B cell (primary cell): ENCODE measurements at regions not wholly inside any gene's neighbourhood (a gene's known extent, or its start where the extent isn't known, plus 50 kb on each side); places are given as distances from the start of the nearest gene placed in this dataset.

Source experiments
- ATAC-seq: fragments of 200-7000 bp; cut with Tn5 transposase; one replicate; pipeline ENCODE4 v1.10.0; 2021; ENCODE audit warnings: low read depth, mild to moderate bottlenecking, moderate number of reproducible peaks, moderate library complexity
- CTCF ChIA-PET: fragments of 350-600 bp; sonication (Branson Sonifier 250); formaldehyde crosslinking; loops from one replicate; lab custom pipeline; 2021; ENCODE audit warnings: antibody characterized with exemption, inconsistent platforms; lab: Charles Lee
- POLR2A ChIA-PET: fragments of 350-600 bp; sonication (Branson Sonifier 250); formaldehyde crosslinking; loops from one replicate; lab custom pipeline; 2021; ENCODE audit warnings: antibody characterized with exemption; lab: Charles Lee
- DNase-seq: peaks from one replicate; pipeline ENCODE4 v3.0.0; 2013
- H2AFZ ChIP-seq: 2 replicates; pipeline ENCODE4 v1.6.1; 2012; ENCODE audit warnings: mild to moderate bottlenecking, low read depth, low read length; ENCODE audit not compliant: insufficient read depth, poor library complexity, severe bottlenecking
- H3K27ac ChIP-seq, 2 donors: 1 replicate in 1 of 2; 2 replicates in 1 of 2; pipeline ENCODE4 v1.5.1; 2012 to 2013; ENCODE audit warnings: low read length in 2 of 2, mild to moderate bottlenecking in 2 of 2, moderate library complexity in 1 of 2
- H3K27me3 ChIP-seq, 4 experiments: fragments of 200-600 bp in 1 of 4; sonication (generic) in 1 of 4; replicated peaks in 1 of 4; 1 replicate in 2 of 4; 2 replicates in 2 of 4; pipeline versions ENCODE4 v1.6.1 to v1.7.0; 2013 to 2016; ENCODE audit warnings: low read length in 3 of 4, mild to moderate bottlenecking in 2 of 4, mixed read lengths in 1 of 4, moderate library complexity in 1 of 4; ENCODE audit not compliant: insufficient read depth in 4 of 4, control insufficient read depth in 3 of 4; ENCODE audit errors: control extremely low read depth in 1 of 4
- H3K36me3 ChIP-seq, 2 experiments: replicated peaks in 1 of 2; 1 replicate in 1 of 2; 2 replicates in 1 of 2; pipeline versions ENCODE4 v1.6.1 to v1.7.1; 2013; ENCODE audit warnings: low read length in 1 of 2; ENCODE audit not compliant: insufficient read depth in 2 of 2, control insufficient read depth in 1 of 2; ENCODE audit errors: control extremely low read depth in 1 of 2, extremely low read depth in 1 of 2
- H3K4me1 ChIP-seq, 2 donors: fragments of 200-600 bp in 1 of 2; sonication (generic) in 1 of 2; 1 replicate in 1 of 2; 2 replicates in 1 of 2; pipeline versions ENCODE4 v1.5.1 to v1.6.1; 2013 to 2017; ENCODE audit warnings: low read length in 2 of 2; ENCODE audit not compliant: control insufficient read depth in 2 of 2, insufficient read depth in 2 of 2
- H3K4me2 ChIP-seq: replicated peaks from 2 replicates; pipeline ENCODE3; 2012; ENCODE audit warnings: mild to moderate bottlenecking, low read depth, low read length; ENCODE audit not compliant: poor library complexity, severe bottlenecking
- H3K4me3 ChIP-seq, 5 experiments: fragments of 200-600 bp in 1 of 5; sonication (generic) in 1 of 5; 1 replicate in 3 of 5; 2 replicates in 2 of 5; pipeline versions ENCODE4 v1.5.1 to v1.7.0; 2011 to 2016; ENCODE audit warnings: low read length in 4 of 5, mild to moderate bottlenecking in 4 of 5, low read depth in 2 of 5, control low read depth in 1 of 5, moderate library complexity in 1 of 5; ENCODE audit not compliant: insufficient read depth in 1 of 5; ENCODE audit errors: control extremely low read depth in 1 of 5, extremely low read depth in 1 of 5
- H3K79me2 ChIP-seq: fragments of 200-600 bp; sonication (generic); one replicate; pipeline ENCODE4 v1.6.0; 2016; ENCODE audit warnings: low read length; ENCODE audit not compliant: control insufficient read depth, insufficient read depth
- H3K9ac ChIP-seq: fragments of 200-600 bp; sonication (generic); 2 replicates; pipeline ENCODE4 v1.6.1; 2017; ENCODE audit warnings: mild to moderate bottlenecking, low read length, moderate library complexity
- H3K9me3 ChIP-seq, 3 donors: one replicate each; pipeline versions ENCODE4 v1.6.1 to v1.7.1; 2013; ENCODE audit warnings: low read length in 2 of 3; ENCODE audit not compliant: control insufficient read depth in 2 of 3, insufficient read depth in 1 of 3; ENCODE audit errors: control extremely low read depth in 1 of 3
- H4K20me1 ChIP-seq: 2 replicates; pipeline ENCODE4 v1.6.0; 2012; ENCODE audit warnings: mild to moderate bottlenecking, low read length; ENCODE audit not compliant: insufficient read depth, control insufficient read depth, poor library complexity, severe bottlenecking
- H3K27ac Mint-ChIP-seq: one replicate; pipeline ENCODE4 v1.8.0; 2021; ENCODE audit warnings: mixed read lengths
- H3K27me3 Mint-ChIP-seq: one replicate; pipeline ENCODE4 v1.8.0; 2021; ENCODE audit warnings: mixed read lengths
- H3K4me1 Mint-ChIP-seq: one replicate; pipeline ENCODE4 v1.8.0; 2021; ENCODE audit warnings: mixed read lengths
- H3K4me3 Mint-ChIP-seq: one replicate; pipeline ENCODE4 v1.8.0; 2021; ENCODE audit warnings: mixed read lengths
- H3K9me3 Mint-ChIP-seq: one replicate; pipeline ENCODE4 v1.8.0; 2022; ENCODE audit warnings: mixed read lengths; ENCODE audit not compliant: insufficient read depth
- CTCF ChIP-seq: fragments of 200-600 bp; IDR thresholded peaks from one replicate; pipeline ENCODE4 v1.8.0; 2022; ENCODE audit warnings: antibody characterized with exemption, mild to moderate bottlenecking
- EZH2 ChIP-seq: IDR thresholded peaks from 2 replicates; pipeline ENCODE4 v1.6.1; 2012; ENCODE audit warnings: borderline replicate concordance, low read depth, mild to moderate bottlenecking, moderate library complexity, low read length; ENCODE audit not compliant: insufficient read depth, poor library complexity, severe bottlenecking
- WGBS: methylation state at CpG from one replicate; pipeline ENCODE4 v1.1.5; 2013; ENCODE audit warnings: missing lambda C conversion rate; ENCODE audit not compliant: insufficient coverage; 5-methylcytosine and 5-hydroxymethylcytosine counted together
- intact Hi-C: fragments of 100-400 bp; cut with micrococcal nuclease; formaldehyde crosslinking; loops from one replicate; pipeline ENCODE4 v1.10.0; 2022

GRCh38 chr5:89372176-89372575, 489.2 kb upstream of the MEF2C start:
- intact Hi-C loops: no loop called here
- Histone ChIP-seq H3K27ac (no peak overlapping the region), H3K27me3 (no peaks in the 10 kb centered on the region), H3K4me1 (peaks cover 0 to 15% of the 10 kb centered on the region in 2 donors), H3K4me3 (no peak overlapping the region), H2AFZ (no peak overlapping the region), H3K9me3 (no peaks in the 10 kb centered on the region), H3K79me2 (no peaks in the 10 kb centered on the region), H3K36me3 (no peaks in the 10 kb centered on the region), H3K4me2 (no peak overlapping the region), H3K9ac (no peak overlapping the region), H4K20me1 (no peaks in the 10 kb centered on the region)
- CTCF ChIA-PET: no interaction called here
- POLR2A ChIA-PET: no interaction called here
- Mint-ChIP-seq H3K27me3 (no peaks in the 10 kb centered on the region), H3K4me1 (peaks cover 21% of the 10 kb centered on the region), H3K9me3 (no peaks in the 10 kb centered on the region), H3K4me3 (no peak overlapping the region), H3K27ac (no peak overlapping the region)
- ATAC-seq (no peak), DNase-seq (no peak)
- TF ChIP-seq EZH2: no peak
- no peak for TF ChIP-seq CTCF
- WGBS: no CpG with 5 or more reads among the region's 1 CpG

GRCh38 chr5:89371646-89372045, 488.7 kb upstream of the MEF2C start:
- intact Hi-C loops: no loop called here
- H3K27me3 ChIP-seq: no peaks in the 10 kb centered on the region
- H3K4me3 ChIP-seq: no peak overlapping the region
- Mint-ChIP-seq H3K4me3 (no peak overlapping the region), H3K27ac (no peak overlapping the region), H3K4me1 (peaks cover 21% of the 10 kb centered on the region), H3K27me3 (no peaks in the 10 kb centered on the region), H3K9me3 (no peaks in the 10 kb centered on the region)
- TF ChIP-seq EZH2 (no peak), CTCF (no peak)
- H3K4me1 ChIP-seq: peaks cover 0 to 15% of the 10 kb centered on the region in 2 donors
- H3K4me2 ChIP-seq: no peak overlapping the region
- H3K9ac ChIP-seq: no peak overlapping the region
- H3K9me3 ChIP-seq: no peaks in the 10 kb centered on the region
- DNase-seq (no peak), ATAC-seq (no peak)
- no CpG with 5 or more reads among the region's 1 CpG for WGBS
- no peaks in the 10 kb centered on the region for H3K79me2 ChIP-seq
- ChIA-PET CTCF (no interaction called here), POLR2A (no interaction called here)
- H3K27ac ChIP-seq: no peak overlapping the region
- no peak overlapping the region for H2AFZ ChIP-seq
- no peaks in the 10 kb centered on the region for H3K36me3 ChIP-seq
- H4K20me1 ChIP-seq: no peaks in the 10 kb centered on the region
